ENCODE measurements at regions not wholly inside any gene's neighbourhood (a gene's known extent, or its start where the extent isn't known, plus 50 kb on each side); places are given as distances from the start of the nearest gene placed in this dataset.
"Not testable (repeated sequence)": the region's sequence is repeated elsewhere in the genome, so short reads cannot be mapped to it uniquely, and the experiment has no call there.

DNA sequence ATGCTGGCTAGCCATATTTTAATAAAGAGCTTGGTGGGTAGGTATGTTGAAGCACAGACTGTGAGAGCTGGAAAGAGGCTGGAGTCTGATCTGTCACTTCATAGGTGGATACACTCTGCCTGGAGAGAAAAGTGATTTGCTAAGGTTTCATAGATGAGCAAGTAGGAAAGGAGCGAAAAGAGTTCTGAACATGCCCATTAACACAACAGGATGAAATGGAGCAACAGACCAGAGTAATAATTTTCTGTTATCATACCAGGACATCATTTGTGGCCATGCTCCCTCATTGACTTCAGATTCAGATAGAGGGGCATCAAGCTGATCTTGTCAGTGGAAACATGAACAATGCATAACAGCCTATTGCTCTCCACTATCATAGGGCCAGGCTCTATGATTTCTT lies 452.9 kb downstream of the JRKL start:
- Mint-ChIP-seq H3K4me3 (no peak overlapping the region), H3K4me1 (ENCODE audit: low read depth) (no peaks in the 10 kb centered on the region), H3K36me3 (ENCODE audit: low read depth) (no peaks in the 10 kb centered on the region), H3K9me3 (no peaks in the 10 kb centered on the region), H3K27ac (no peak overlapping the region), H3K27me3 (no peaks in the 10 kb centered on the region)
- POLR2A ChIA-PET = interaction anchor here (0.5 kb wide), 1 partner anchor 1795 kb away, joined by 4 read pairs; no protein-coding TSS in a partner anchor
- ATAC-seq = no peak
- DNase-seq = no peak
- TF ChIP-seq, protein P1, sequence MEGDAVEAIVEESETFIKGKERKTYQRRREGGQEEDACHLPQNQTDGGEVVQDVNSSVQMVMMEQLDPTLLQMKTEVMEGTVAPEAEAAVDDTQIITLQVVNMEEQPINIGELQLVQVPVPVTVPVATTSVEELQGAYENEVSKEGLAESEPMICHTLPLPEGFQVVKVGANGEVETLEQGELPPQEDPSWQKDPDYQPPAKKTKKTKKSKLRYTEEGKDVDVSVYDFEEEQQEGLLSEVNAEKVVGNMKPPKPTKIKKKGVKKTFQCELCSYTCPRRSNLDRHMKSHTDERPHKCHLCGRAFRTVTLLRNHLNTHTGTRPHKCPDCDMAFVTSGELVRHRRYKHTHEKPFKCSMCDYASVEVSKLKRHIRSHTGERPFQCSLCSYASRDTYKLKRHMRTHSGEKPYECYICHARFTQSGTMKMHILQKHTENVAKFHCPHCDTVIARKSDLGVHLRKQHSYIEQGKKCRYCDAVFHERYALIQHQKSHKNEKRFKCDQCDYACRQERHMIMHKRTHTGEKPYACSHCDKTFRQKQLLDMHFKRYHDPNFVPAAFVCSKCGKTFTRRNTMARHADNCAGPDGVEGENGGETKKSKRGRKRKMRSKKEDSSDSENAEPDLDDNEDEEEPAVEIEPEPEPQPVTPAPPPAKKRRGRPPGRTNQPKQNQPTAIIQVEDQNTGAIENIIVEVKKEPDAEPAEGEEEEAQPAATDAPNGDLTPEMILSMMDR (IDR thresholded peaks at IDR 0.05) = no peak
- intact Hi-C loops (cut with micrococcal nuclease) = no loop called here
- CTCF ChIA-PET = no interaction called here

DNA sequence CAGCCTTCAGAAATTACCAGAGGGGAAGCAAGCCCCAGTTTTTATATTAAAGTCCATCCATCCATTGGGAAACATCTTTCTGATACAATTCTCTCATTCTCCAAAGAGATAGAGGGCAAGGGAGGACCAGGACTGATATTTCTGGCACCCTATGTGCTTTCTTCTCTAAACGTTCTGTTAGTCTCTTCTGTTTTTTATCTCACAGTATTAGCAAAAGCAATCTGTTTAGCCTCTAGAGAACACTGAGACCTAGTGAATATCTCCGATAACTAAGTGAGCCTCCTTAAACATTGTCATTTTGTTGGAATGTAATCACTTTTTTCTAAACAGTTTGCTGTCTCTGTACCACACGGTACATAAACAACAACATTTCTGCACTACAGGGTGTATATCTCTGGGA lies 464.6 kb downstream of the JRKL start:
- H3K4me1 Mint-ChIP-seq (ENCODE audit: low read depth) = no peaks in the 10 kb centered on the region

DNA sequence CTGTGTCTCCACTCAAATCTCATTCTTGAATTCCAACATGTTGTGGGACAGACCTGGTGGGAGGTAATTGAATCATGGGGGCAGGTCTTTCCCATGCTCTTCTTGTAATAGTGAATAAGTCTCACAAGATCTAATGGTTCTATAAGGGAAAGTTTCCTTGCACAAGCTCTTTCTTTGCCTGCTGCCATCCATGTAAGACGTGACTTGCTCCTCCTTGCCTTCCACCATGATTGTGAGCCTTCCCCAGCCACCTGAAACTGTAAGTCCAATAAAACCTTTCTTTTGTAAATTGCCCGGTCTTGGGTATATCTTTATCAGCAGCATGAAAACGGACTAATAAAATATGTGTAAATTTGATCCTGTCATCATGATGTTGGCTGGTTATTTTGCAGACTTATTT lies 471.9 kb downstream of the JRKL start:
- H3K4me3 Mint-ChIP-seq; ATAC-seq; H3K4me1 Mint-ChIP-seq (ENCODE audit: low read depth); DNase-seq; POLR2A ChIA-PET; H3K36me3 Mint-ChIP-seq (ENCODE audit: low read depth); H3K27ac Mint-ChIP-seq; H3K27me3 Mint-ChIP-seq; CTCF ChIA-PET; intact Hi-C loops (cut with micrococcal nuclease): not testable (repeated sequence)
- H3K9me3 Mint-ChIP-seq = peaks cover 13% of the 10 kb centered on the region

More for the DNA sequence above, 464.6 kb downstream of the JRKL start:
- Mint-ChIP-seq H3K36me3 (ENCODE audit: low read depth) (no peaks in the 10 kb centered on the region), H3K4me3 (no peak overlapping the region), H3K27ac (no peak overlapping the region), H3K9me3 (no peaks in the 10 kb centered on the region), H3K27me3 (no peaks in the 10 kb centered on the region)
- intact Hi-C loops (cut with micrococcal nuclease) = no loop called here
- POLR2A ChIA-PET = no interaction called here
- DNase-seq (no peak), ATAC-seq (no peak)
- CTCF ChIA-PET = interaction anchor here (0.7 kb wide), 1 partner anchor 9 kb away, joined by 3 read pairs; no protein-coding TSS in a partner anchor
- TF ChIP-seq, protein P1 (IDR thresholded peaks at IDR 0.05) = no peak

DNA sequence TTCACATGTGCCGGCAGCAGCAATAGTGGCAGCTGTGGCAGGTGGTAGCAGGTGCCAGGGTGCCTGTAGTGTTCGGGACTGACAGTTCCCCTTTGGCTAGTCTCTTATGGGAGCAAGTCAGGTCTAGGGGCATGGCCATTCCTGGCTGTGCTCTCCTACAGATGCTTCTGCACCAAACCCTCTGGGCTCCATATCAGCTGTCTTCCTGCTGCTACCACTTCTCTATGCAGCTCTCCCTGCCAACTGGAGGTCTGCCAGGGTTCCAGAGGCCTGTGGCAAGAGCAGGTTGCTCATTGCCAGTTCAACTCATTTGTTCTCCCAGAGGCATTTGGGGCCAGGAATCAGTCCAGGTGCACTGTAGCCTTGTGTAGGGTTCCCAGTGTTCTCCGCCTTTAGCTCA lies 473.7 kb downstream of the JRKL start:
- intact Hi-C loops (cut with micrococcal nuclease) = no loop called here
- DNase-seq (no peak), ATAC-seq (no peak)
- Mint-ChIP-seq H3K9me3 (peaks cover 13% of the 10 kb centered on the region), H3K4me1 (ENCODE audit: low read depth) (no peaks in the 10 kb centered on the region), H3K27ac (no peak overlapping the region), H3K27me3 (no peaks in the 10 kb centered on the region), H3K4me3 (no peak overlapping the region), H3K36me3 (ENCODE audit: low read depth) (no peaks in the 10 kb centered on the region)
- ChIA-PET POLR2A (no interaction called here), CTCF (no interaction called here)
- TF ChIP-seq, protein P1 (IDR thresholded peaks at IDR 0.05) = no peak

DNA sequence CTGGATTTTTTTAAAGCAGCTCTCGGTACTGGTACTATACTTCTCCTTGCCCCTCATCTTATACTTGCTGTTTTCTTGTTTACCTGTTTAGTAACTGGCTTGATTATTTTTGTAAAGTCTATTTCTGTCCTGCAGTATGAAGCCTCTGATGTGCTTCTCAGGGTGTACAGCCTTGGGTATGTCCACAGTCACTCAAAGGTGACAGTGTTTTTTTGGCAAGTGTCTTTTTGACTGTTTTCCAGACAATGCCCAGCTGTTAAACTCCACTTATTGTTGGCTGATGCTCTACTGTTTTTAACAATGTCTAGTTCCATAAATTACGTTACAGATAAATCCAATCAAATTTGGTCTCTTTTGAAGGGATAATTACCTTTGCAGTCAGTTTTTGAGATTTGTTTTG lies 475.2 kb downstream of the JRKL start:
- DNase-seq (no peak), ATAC-seq (no peak)
- ChIA-PET CTCF (no interaction called here), POLR2A (no interaction called here)
- TF ChIP-seq, protein P1 (IDR thresholded peaks at IDR 0.05) = no peak
- Mint-ChIP-seq H3K4me1 (ENCODE audit: low read depth) (no peaks in the 10 kb centered on the region), H3K27ac (no peak overlapping the region), H3K36me3 (ENCODE audit: low read depth) (no peaks in the 10 kb centered on the region), H3K9me3 (peaks cover 13% of the 10 kb centered on the region), H3K4me3 (no peak overlapping the region), H3K27me3 (no peaks in the 10 kb centered on the region)
- intact Hi-C loops (cut with micrococcal nuclease) = no loop called here

DNA sequence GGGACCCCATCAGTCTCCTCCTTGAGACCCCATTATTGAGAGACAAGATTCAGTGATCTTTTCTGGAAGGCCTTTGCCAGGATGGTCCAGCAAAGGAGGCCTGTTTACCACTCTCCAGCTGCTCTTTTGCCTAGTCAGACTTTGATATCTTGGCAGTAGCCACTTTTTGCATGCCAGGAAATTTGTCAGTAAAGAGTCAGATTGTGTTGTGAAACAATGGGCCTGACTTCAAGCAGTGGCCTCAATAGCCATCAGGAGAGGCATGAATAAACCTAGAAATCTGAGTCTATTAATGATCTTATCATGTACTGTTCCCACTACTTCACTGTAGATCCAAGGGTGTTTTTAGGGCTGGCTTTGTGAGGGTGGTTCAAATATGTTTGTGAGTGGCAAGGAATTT lies 479.4 kb downstream of the JRKL start:
- TF ChIP-seq, protein P1 (IDR thresholded peaks at IDR 0.05) = no peak
- ATAC-seq (no peak), DNase-seq (no peak)
- Mint-ChIP-seq H3K9me3 (peaks cover 2% of the 10 kb centered on the region), H3K27me3 (no peaks in the 10 kb centered on the region), H3K4me3 (no peak overlapping the region), H3K36me3 (ENCODE audit: low read depth) (no peaks in the 10 kb centered on the region), H3K27ac (no peak overlapping the region), H3K4me1 (ENCODE audit: low read depth) (no peaks in the 10 kb centered on the region)
- ChIA-PET POLR2A (no interaction called here), CTCF (no interaction called here)
- intact Hi-C loops (cut with micrococcal nuclease) = no loop called here
